ENCODE measurements at regions not wholly inside any gene's neighbourhood (a gene's known extent, or its start where the extent isn't known, plus 50 kb on each side); places are given as distances from the start of the nearest gene placed in this dataset.
"Not testable (repeated sequence)": the region's sequence is repeated elsewhere in the genome, so short reads cannot be mapped to it uniquely, and the experiment has no call there.

DNA sequence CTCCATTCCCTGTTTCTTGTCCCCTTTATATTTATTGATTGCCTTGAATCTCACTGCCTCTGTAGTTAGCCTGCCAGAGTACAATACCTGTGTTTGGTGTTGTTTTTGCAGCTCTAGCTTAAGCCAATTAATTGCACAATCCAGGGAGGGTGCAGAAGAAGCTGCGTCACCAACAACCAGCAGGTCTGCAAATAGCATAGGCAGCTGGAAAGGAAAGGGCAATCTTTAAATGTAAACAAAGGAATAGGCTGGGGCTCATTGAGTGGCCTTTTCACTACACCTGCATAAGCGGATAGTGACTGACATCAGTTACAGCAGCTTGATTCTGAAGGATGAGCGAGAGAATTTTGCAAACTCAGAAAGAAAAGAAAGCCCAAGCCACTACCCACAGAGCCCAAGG lies 106.8 kb upstream of the RAI2 start:
- Histone ChIP-seq H3K9me3 (no peaks in the 10 kb centered on the region), H3K36me3 (no peaks in the 10 kb centered on the region), H3K27ac (no peak overlapping the region), H3K4me1 (no peaks in the 10 kb centered on the region), H3K27me3 (replicated peaks in 1 of 7) (no peaks in the 10 kb centered on the region), H3K4me3 (no peak overlapping the region)
- TF ChIP-seq, protein P1, sequence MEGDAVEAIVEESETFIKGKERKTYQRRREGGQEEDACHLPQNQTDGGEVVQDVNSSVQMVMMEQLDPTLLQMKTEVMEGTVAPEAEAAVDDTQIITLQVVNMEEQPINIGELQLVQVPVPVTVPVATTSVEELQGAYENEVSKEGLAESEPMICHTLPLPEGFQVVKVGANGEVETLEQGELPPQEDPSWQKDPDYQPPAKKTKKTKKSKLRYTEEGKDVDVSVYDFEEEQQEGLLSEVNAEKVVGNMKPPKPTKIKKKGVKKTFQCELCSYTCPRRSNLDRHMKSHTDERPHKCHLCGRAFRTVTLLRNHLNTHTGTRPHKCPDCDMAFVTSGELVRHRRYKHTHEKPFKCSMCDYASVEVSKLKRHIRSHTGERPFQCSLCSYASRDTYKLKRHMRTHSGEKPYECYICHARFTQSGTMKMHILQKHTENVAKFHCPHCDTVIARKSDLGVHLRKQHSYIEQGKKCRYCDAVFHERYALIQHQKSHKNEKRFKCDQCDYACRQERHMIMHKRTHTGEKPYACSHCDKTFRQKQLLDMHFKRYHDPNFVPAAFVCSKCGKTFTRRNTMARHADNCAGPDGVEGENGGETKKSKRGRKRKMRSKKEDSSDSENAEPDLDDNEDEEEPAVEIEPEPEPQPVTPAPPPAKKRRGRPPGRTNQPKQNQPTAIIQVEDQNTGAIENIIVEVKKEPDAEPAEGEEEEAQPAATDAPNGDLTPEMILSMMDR (IDR thresholded peaks at IDR 0.05 in 8 of 11, conservative IDR thresholded peaks at IDR 0.05 in 3 of 11): no peak
- TF ChIP-seq POLR2AphosphoS5 (IDR thresholded peaks at IDR 0.05) (no peak), POLR2A (IDR thresholded peaks at IDR 0.05) (no peak)
- intact Hi-C loops (cut with DNase I; ENCODE audit: low total_unique reads): no loop called here
- DNase-seq: no peak
- 65 to 91% (median 79%) methylated on average over 3 of the region's 3 CpGs for WGBS, 5 donors

DNA sequence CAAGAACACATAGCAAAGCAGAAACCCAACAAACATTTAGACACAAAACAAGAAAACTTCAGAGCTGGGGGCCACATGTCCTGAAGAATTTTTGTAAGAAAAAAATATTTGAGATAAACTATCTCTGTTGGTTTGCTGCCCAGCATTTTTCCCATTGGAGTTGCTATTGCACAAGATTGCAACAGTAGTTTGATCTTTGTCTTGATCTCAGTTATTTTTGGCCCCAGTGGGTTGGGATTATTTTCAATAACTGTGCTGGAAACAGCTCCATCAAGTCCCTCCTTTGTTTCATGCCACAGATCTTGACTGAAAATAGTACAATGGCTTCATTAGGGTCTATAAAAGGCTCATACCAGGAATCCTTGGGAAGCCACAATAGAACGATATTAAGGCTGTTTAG lies 103.8 kb upstream of the RAI2 start:
- intact Hi-C loops (cut with DNase I; ENCODE audit: low total_unique reads): no loop called here
- H3K9me3 ChIP-seq: no peaks in the 10 kb centered on the region
- H3K36me3 ChIP-seq: no peaks in the 10 kb centered on the region
- peaks cover 0 to 7% (median 0%) of the 10 kb centered on the region in 7 donors for H3K27me3 ChIP-seq (replicated peaks in 1 of 7)
- H3K4me1 ChIP-seq: no peaks in the 10 kb centered on the region
- H3K27ac ChIP-seq: no peak overlapping the region
- TF ChIP-seq POLR2A (IDR thresholded peaks at IDR 0.05) (no peak), POLR2AphosphoS5 (IDR thresholded peaks at IDR 0.05) (no peak)
- TF ChIP-seq, protein P1 (IDR thresholded peaks at IDR 0.05 in 8 of 11, conservative IDR thresholded peaks at IDR 0.05 in 3 of 11): no peak
- 67 to 94% (median 71%) methylated on average over 1 of the region's 1 CpG for WGBS, 5 donors
- DNase-seq: no peak
- no peak overlapping the region for H3K4me3 ChIP-seq

DNA sequence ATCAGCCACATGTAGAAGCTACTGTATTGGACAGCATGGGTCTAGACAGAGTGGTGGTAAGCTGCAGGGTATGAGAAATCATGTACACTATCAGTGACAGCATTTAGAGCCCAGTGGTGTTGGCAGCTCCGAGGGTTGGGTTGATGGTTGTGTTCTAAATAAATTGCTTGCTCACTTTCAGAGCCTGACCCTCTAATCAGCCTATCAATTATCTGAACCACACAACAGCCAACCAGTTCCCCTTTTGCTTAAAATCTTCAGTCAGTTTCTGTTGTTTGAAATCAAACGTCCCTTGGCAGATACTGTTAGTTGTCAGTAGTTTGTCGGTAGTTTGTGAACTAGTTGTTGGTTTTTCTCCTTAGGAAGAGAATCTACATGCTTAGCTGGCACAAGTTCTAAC lies 99.8 kb upstream of the RAI2 start:
- 31 to 52% (median 32%) methylated on average over 2 to 3 of the region's 3 CpGs for WGBS, 5 donors
- no peaks in the 10 kb centered on the region for H3K36me3 ChIP-seq
- no peak for DNase-seq
- intact Hi-C loops (cut with DNase I; ENCODE audit: low total_unique reads): no loop called here
- no peaks in the 10 kb centered on the region for H3K4me1 ChIP-seq
- H3K27me3 ChIP-seq (replicated peaks in 1 of 7): peaks cover 0 to 7% (median 0%) of the 10 kb centered on the region in 7 donors
- no peak overlapping the region for H3K27ac ChIP-seq
- TF ChIP-seq, protein P1 (IDR thresholded peaks at IDR 0.05 in 8 of 11, conservative IDR thresholded peaks at IDR 0.05 in 3 of 11): no peak
- TF ChIP-seq POLR2A (IDR thresholded peaks at IDR 0.05) (no peak), POLR2AphosphoS5 (IDR thresholded peaks at IDR 0.05) (no peak)
- H3K9me3 ChIP-seq: no peaks in the 10 kb centered on the region
- H3K4me3 ChIP-seq: no peak overlapping the region

DNA sequence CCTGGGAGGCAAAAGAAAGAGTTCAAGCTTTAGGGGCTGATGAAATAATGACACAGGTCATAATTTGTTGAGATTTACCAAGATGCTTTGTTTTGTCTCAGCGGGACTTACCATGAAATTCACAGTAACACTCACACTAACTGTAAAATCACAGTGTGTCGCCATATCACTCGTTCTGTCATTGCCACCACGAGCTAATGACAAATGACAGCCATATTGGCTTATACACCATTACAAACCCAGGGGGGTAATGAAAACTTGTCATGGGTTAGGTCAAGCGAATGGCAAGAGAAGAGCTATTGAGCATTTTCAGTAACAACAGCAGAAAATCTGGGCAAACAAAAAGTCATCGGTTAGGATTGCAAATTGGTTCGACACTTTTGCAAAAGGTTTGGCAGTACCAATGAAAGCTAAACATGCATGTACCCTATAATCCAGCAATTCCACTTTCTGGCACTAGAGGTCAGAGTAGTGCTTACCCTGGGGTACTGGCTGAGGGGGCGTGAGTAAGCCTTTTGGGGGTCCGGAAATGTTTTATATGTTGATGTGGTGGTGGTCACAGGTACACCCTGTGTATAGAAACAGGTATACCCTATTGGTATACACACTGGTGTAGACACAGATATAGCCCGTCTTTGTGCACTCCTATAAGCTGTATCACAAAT lies 83.9 kb upstream of the RAI2 start:
- TF ChIP-seq, protein P1 (IDR thresholded peaks at IDR 0.05 in 8 of 11, conservative IDR thresholded peaks at IDR 0.05 in 3 of 11): peak in 7 of 11 experiments; percentile 14 to 41 (median 36)
- TF ChIP-seq POLR2A (IDR thresholded peaks at IDR 0.05): no peak
- TF ChIP-seq POLR2AphosphoS5 (IDR thresholded peaks at IDR 0.05): no peak
- DNase-seq: no peak

DNA sequence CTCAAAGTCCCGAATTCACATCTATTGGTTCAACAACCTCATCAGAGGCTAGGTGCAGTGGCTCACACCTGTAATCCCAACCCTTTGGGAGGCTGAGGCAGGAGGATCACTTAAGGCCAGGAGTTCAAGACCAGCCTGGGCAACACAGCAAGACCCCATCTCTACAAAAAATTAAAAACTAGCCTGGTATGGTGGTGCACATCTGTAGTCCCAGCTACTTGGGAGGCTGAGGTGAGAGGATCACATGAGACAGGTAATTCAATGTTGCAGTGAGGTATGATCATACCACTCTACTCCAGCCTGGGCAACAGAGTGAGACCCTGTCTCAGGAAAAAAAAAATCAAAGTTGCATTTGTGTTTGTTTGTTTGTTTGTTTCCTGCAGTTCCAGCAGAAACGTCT lies 80.1 kb upstream of the RAI2 start:
- H3K27ac ChIP-seq; H3K4me3 ChIP-seq; DNase-seq; intact Hi-C loops (cut with DNase I; ENCODE audit: low total_unique reads); H3K36me3 ChIP-seq; H3K27me3 ChIP-seq (replicated peaks in 1 of 7); H3K9me3 ChIP-seq; H3K4me1 ChIP-seq: not testable (repeated sequence)
- WGBS, 5 donors: 43 to 94% (median 77%) methylated on average over 2 of the region's 2 CpGs

More for the DNA sequence above, 83.9 kb upstream of the RAI2 start:
- Histone ChIP-seq H3K36me3 (no peaks in the 10 kb centered on the region), H3K4me1 (no peaks in the 10 kb centered on the region), H3K9me3 (no peaks in the 10 kb centered on the region), H3K27ac (no peak overlapping the region), H3K27me3 (replicated peaks in 1 of 7) (peaks cover 0 to 5% (median 0%) of the 10 kb centered on the region in 7 donors), H3K4me3 (no peak overlapping the region)
- WGBS, 5 donors: 52 to 66% (median 57%) methylated on average over 9 to 10 of the region's 10 CpGs
- intact Hi-C loops (cut with DNase I; ENCODE audit: low total_unique reads): no loop called here
